ENCODE measurements at regions not wholly inside any gene's neighbourhood (a gene's known extent, or its start where the extent isn't known, plus 50 kb on each side); places are given as distances from the start of the nearest gene placed in this dataset.

DNA sequence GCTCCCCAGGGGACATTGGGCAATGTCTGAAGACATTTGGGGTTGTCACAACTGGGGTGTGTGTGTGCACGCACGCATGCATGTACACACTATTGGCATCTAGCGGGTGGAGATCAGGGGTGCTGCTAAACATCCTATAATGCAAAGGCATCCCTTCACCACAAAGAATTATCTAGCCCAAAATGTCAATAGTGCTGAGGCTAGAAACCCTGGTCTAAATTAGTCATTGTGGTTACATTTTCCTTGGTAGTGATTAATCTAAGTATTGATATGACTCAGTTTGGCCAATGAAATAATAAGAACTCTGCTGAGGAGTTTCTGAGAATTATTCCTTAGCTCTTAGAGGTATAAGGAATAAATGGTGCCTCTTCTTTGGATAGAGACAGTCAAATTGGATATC is 200.2 kb downstream of the CLCN4 start:
- TF ChIP-seq, protein P1, sequence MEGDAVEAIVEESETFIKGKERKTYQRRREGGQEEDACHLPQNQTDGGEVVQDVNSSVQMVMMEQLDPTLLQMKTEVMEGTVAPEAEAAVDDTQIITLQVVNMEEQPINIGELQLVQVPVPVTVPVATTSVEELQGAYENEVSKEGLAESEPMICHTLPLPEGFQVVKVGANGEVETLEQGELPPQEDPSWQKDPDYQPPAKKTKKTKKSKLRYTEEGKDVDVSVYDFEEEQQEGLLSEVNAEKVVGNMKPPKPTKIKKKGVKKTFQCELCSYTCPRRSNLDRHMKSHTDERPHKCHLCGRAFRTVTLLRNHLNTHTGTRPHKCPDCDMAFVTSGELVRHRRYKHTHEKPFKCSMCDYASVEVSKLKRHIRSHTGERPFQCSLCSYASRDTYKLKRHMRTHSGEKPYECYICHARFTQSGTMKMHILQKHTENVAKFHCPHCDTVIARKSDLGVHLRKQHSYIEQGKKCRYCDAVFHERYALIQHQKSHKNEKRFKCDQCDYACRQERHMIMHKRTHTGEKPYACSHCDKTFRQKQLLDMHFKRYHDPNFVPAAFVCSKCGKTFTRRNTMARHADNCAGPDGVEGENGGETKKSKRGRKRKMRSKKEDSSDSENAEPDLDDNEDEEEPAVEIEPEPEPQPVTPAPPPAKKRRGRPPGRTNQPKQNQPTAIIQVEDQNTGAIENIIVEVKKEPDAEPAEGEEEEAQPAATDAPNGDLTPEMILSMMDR (conservative IDR thresholded peaks at IDR 0.05; ENCODE audit: low read length), result no peak
- no peak for TF ChIP-seq EZH2phosphoT487 (IDR thresholded peaks at IDR 0.05; ENCODE audit: borderline replicate concordance, low read depth, low read length)
